ENCODE measurements at regions not wholly inside any gene's neighbourhood (a gene's known extent, or its start where the extent isn't known, plus 50 kb on each side); places are given as distances from the start of the nearest gene placed in this dataset.

DNA sequence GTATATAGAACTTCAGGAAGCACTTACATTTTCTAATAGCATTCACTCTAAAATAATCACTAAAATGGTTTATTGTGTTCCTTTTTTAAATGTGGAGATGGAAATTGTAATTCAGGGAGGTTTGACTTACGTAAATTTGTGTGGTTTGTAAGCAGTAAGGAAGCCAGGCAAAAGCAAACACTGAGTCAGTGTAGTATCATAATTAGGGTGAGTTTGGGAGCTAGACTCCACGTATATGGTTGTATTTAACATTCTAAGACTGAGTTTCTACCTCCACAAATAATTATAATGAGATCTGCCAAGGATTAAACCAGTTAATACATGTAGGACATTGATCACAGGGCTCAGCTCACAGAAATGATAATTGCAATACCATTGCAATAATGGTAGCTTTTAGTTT, 425.5 kb downstream of the CBLN4 start:
- TF ChIP-seq, protein P1, sequence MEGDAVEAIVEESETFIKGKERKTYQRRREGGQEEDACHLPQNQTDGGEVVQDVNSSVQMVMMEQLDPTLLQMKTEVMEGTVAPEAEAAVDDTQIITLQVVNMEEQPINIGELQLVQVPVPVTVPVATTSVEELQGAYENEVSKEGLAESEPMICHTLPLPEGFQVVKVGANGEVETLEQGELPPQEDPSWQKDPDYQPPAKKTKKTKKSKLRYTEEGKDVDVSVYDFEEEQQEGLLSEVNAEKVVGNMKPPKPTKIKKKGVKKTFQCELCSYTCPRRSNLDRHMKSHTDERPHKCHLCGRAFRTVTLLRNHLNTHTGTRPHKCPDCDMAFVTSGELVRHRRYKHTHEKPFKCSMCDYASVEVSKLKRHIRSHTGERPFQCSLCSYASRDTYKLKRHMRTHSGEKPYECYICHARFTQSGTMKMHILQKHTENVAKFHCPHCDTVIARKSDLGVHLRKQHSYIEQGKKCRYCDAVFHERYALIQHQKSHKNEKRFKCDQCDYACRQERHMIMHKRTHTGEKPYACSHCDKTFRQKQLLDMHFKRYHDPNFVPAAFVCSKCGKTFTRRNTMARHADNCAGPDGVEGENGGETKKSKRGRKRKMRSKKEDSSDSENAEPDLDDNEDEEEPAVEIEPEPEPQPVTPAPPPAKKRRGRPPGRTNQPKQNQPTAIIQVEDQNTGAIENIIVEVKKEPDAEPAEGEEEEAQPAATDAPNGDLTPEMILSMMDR (IDR thresholded peaks at IDR 0.05): no peak
- no peak for TF ChIP-seq POLR2A (IDR thresholded peaks at IDR 0.05)
